Left cardiac atrium (tissue), 4 donors: ENCODE measurements at regions not wholly inside any gene's neighbourhood (a gene's known extent, or its start where the extent isn't known, plus 50 kb on each side); places are given as distances from the start of the nearest gene placed in this dataset.
"Not testable (repeated sequence)": the region's sequence is repeated elsewhere in the genome, so short reads cannot be mapped to it uniquely, and the experiment has no call there.

Experiments
- ATAC-seq, 2 donors: fragments of 200-7000 bp; cut with Tn5 transposase; one replicate each; pipeline ENCODE4 v1.9.1; 2020; ENCODE audit warnings: mild to moderate bottlenecking in 2 of 2, moderate library complexity in 2 of 2
- DNase-seq: peaks from one replicate; pipeline ENCODE4 v3.0.0-alpha.2; 2020
- intact Hi-C, 2 donors: fragments of 100-400 bp; cut with DNase I; formaldehyde crosslinking; loops; one replicate each; pipeline versions ENCODE4 v1.14.1 to v1.15.1; 2022 to 2023
- donor health status: DM: no; HTN: yes; CAD: no.
- donor health status: DM: no; HTN: yes; CAD: no; lungs with severe emphysema.
- donor health status: DM: yes; HTN: yes; CAD: no.
- donor health status: Dilated cardiomyopathy.

DNA sequence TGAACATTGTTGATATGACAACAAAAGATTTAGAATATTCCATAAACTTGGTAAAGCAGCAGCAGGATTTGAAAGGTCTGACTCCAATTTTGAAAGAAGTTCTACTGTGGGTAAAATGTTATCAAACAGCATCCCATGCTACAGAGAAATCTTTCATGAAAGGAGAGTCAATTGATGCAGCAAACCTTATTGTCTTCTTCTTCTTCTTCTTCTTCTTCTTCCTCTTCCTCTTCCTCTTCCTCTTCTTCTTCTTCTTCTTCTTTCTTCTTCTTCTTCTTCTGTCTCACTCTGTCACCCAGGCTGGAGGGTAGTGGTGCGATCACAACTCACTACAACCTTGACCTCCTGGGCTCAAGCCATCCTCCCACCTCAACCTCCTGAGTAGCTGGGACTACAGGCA, 62.4 kb upstream of the GPR6 start:
- DNase-seq, result not testable (repeated sequence)

DNA sequence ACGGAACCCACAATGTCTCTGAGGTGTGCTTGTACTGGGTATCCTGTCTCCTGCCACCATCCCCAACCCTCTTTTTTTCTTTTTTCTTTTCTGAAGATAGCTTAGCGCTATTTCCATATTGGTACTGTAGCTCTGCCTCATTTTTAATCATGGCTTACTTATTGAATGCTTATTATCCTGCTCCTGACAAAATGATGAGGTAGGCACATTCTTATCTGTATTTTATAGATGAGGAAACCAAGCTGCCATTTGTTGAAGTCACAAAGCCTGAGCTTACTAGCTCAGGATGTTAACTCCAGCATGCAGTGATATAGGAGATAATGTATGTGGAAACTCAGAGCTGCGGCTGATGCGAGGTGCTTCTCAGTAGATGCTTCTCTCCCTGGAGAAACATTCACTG, 61.4 kb upstream of the GPR6 start:
- intact Hi-C loops, result no loop called here
- ATAC-seq, result no peak
- DNase-seq, result no peak

More for the DNA sequence above, 62.4 kb upstream of the GPR6 start:
- intact Hi-C loops, ATAC-seq: not testable (repeated sequence)

DNA sequence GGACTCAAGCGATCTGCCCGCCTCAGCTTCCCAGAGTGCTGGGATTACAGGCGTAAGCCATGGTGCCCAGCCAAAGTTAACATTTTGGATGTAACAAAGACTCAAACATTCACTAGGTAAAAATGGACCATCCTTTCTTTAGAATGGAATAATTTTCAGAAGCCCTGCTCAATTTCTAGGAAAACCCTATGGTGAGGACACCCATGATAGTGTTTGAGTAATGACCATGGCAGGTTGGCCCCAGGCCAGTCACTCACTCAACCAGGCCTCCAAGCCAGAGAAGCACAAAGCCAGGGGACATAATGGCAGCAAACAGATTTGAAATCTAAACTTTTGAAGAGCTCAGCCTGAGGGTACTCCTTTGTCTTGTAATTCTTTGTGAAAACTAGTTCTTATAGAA, 59.9 kb upstream of the GPR6 start:
- DNase-seq (no peak), ATAC-seq (no peak)
- intact Hi-C loops, result no loop called here

DNA sequence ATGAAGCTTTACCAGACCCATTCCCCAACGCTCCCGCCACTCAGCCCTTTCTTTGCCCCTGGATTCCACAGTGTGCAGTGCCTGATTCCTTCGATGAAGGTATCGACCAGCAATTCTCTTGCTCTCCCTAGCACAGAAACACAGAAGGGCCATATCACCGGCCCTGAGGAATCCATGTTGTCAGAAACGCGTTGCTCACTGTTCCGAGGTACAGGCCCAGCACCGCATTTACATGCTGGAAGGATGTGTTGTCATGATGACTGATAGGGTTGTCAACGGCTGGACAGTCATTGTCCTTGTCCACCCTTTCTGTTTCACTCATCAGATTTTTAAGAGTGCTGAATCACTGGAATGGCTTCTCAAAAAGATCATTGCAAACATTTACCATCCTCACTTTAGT, 57.2 kb upstream of the GPR6 start:
- no peak for ATAC-seq
- DNase-seq, result no peak
- intact Hi-C loops, result no loop called here

DNA sequence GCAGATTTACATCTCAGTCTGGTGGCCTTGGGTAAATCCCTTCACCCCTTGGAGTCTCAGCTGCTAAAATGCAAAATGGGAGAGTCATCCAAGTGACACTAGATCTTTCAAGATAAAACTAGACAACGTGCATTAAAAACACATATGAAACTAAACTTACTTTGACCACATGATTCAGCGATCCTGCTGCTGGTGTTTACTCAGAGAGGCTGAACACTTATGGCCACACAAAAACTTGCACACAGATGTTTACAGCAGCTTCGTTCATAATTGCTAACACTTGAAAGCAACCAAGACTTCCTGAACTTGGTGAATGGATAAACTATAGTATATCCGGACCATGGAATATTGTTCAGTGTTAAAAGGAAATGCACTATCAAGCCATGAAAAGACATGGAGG, 55.3 kb upstream of the GPR6 start:
- ATAC-seq (no peak), DNase-seq (no peak)
- intact Hi-C loops, result no loop called here

DNA sequence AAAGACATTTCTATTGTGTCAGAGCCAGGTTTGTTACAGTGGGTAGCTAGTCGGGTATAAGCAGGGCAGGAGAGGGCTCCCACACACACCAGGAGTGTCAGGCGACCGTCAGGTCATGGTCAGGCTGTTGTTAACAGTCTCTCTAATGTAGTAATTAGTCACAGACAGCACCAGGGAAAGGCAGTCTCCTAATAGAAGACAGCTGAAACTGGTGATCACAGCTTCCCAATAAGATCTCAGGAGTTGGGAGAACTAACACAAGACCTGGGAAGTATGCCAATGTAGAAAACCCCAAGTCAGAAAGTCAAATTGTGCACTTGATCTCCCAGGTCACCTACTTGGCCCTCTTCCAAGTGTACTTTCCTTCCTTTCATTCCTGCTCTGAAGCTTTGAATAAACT, 53.0 kb upstream of the GPR6 start:
- intact Hi-C loops, result no loop called here
- ATAC-seq, result no peak

DNA sequence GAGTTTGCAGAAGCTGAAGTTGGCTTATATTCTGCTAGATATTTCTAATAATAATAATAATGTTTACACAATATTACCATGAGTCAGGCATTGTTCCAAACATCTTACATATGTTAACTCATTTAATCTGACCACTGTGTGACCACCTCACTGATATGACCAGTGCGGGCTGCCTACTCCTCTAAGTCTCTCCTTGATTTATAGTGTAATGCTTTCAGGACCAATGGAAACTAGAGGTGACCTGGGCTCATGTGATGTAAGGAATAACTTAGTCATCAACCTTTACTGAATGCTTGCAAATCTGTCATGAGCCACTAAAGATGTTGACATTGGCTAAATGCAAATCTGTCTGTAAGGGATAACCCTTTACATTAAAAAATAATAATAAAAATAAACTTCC, 51.1 kb upstream of the GPR6 start:
- intact Hi-C loops, result no loop called here
- ATAC-seq (no peak), DNase-seq (no peak)

More for the DNA sequence above, 53.0 kb upstream of the GPR6 start:
- no peak for DNase-seq
